ENCODE measurements at regions not wholly inside any gene's neighbourhood (a gene's known extent, or its start where the extent isn't known, plus 50 kb on each side); places are given as distances from the start of the nearest gene placed in this dataset.

- H3K4me2 ChIP-seq (ENCODE audit: low read depth, low read length) = no peak overlapping the region
- H3K4me3 ChIP-seq (ENCODE audit: low read length) = no peak overlapping the region
- no peaks in the 10 kb centered on the region for H3K9me2 ChIP-seq (replicated peaks; ENCODE audit: insufficient read depth, low read length)
- H3K27me3 ChIP-seq (replicated peaks; ENCODE audit: insufficient read depth, low read length) = no peaks in the 10 kb centered on the region
- no peaks in the 10 kb centered on the region for H3K36me3 ChIP-seq (replicated peaks; ENCODE audit: insufficient read depth, low read length)
- H3K9me3 ChIP-seq (replicated peaks; ENCODE audit: insufficient read depth, low read length) = no peaks in the 10 kb centered on the region
- H4K20me1 ChIP-seq (ENCODE audit: insufficient read depth, low read length) = no peaks in the 10 kb centered on the region
- no peak for DNase-seq
- no peaks in the 10 kb centered on the region for H3F3A ChIP-seq (ENCODE audit: insufficient read depth, low read length)
- no peak overlapping the region for H2AFZ ChIP-seq (ENCODE audit: low read length)
- H3K27ac ChIP-seq (ENCODE audit: low read length) = no peak overlapping the region
- no peaks in the 10 kb centered on the region for H3K79me2 ChIP-seq (ENCODE audit: low read length)
- TF ChIP-seq EZH2 (optimal IDR thresholded peaks at IDR 0.05; ENCODE audit: low read depth, low read length) (no peak), EZH2phosphoT487 (IDR thresholded peaks at IDR 0.05; ENCODE audit: low read length) (no peak)
- TF ChIP-seq, protein P1, sequence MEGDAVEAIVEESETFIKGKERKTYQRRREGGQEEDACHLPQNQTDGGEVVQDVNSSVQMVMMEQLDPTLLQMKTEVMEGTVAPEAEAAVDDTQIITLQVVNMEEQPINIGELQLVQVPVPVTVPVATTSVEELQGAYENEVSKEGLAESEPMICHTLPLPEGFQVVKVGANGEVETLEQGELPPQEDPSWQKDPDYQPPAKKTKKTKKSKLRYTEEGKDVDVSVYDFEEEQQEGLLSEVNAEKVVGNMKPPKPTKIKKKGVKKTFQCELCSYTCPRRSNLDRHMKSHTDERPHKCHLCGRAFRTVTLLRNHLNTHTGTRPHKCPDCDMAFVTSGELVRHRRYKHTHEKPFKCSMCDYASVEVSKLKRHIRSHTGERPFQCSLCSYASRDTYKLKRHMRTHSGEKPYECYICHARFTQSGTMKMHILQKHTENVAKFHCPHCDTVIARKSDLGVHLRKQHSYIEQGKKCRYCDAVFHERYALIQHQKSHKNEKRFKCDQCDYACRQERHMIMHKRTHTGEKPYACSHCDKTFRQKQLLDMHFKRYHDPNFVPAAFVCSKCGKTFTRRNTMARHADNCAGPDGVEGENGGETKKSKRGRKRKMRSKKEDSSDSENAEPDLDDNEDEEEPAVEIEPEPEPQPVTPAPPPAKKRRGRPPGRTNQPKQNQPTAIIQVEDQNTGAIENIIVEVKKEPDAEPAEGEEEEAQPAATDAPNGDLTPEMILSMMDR (IDR thresholded peaks at IDR 0.05; ENCODE audit: low read length) = no peak
- H3K9ac ChIP-seq (ENCODE audit: low read length) = no peak overlapping the region
- no peaks in the 10 kb centered on the region for H3K4me1 ChIP-seq (ENCODE audit: low read length)
Observed at GRCh38 chr6:168209420-168209819, 110.2 kb downstream of the DACT2 start.

DNA sequence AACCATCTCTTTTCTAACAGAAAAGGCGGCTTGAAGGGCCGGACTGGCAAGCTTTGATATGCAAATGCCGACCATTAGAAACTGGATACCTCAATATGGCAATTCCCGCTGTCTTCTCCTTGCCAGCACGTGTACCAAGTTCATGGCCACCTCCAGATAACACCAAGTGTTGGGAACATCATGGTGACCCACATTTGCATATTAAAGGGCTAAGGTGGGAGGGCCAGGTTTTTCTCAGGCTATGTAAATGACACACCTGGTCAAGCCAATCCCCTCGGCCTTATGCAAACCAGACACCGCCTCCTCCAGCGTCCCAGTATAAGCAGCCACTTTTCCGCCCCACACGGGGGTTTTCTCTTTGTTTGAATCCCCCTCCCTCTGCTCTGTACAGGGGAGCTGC is 110.7 kb downstream of the DACT2 start:
- no peaks in the 10 kb centered on the region for H3K36me3 ChIP-seq (replicated peaks; ENCODE audit: insufficient read depth, low read length)
- no peaks in the 10 kb centered on the region for H3K9me2 ChIP-seq (replicated peaks; ENCODE audit: insufficient read depth, low read length)
- H3F3A ChIP-seq (ENCODE audit: insufficient read depth, low read length) = no peaks in the 10 kb centered on the region
- no peaks in the 10 kb centered on the region for H3K27me3 ChIP-seq (replicated peaks; ENCODE audit: insufficient read depth, low read length)
- H2AFZ ChIP-seq (ENCODE audit: low read length) = no peak overlapping the region
- H3K4me3 ChIP-seq (ENCODE audit: low read length) = no peak overlapping the region
- H3K9ac ChIP-seq (ENCODE audit: low read length) = no peak overlapping the region
- H3K4me1 ChIP-seq (ENCODE audit: low read length) = no peaks in the 10 kb centered on the region
- H4K20me1 ChIP-seq (ENCODE audit: insufficient read depth, low read length) = no peaks in the 10 kb centered on the region
- H3K4me2 ChIP-seq (ENCODE audit: low read depth, low read length) = no peak overlapping the region
- no peaks in the 10 kb centered on the region for H3K79me2 ChIP-seq (ENCODE audit: low read length)
- no peak for DNase-seq
- TF ChIP-seq, protein P1 (IDR thresholded peaks at IDR 0.05; ENCODE audit: low read length) = no peak
- no peak for TF ChIP-seq EZH2 (optimal IDR thresholded peaks at IDR 0.05; ENCODE audit: low read depth, low read length)
- TF ChIP-seq EZH2phosphoT487 (IDR thresholded peaks at IDR 0.05; ENCODE audit: low read length) = no peak
- no peaks in the 10 kb centered on the region for H3K9me3 ChIP-seq (replicated peaks; ENCODE audit: insufficient read depth, low read length)
- no peak overlapping the region for H3K27ac ChIP-seq (ENCODE audit: low read length)

GRCh38 chr6:168208402-168208801 is 111.2 kb downstream of the DACT2 start:
- no peak overlapping the region for H2AFZ ChIP-seq (ENCODE audit: low read length)
- no peak overlapping the region for H3K27ac ChIP-seq (ENCODE audit: low read length)
- TF ChIP-seq, protein P1 (IDR thresholded peaks at IDR 0.05; ENCODE audit: low read length) = no peak
- TF ChIP-seq EZH2phosphoT487 (IDR thresholded peaks at IDR 0.05; ENCODE audit: low read length) = no peak
- no peak for TF ChIP-seq EZH2 (optimal IDR thresholded peaks at IDR 0.05; ENCODE audit: low read depth, low read length)
- no peak overlapping the region for H3K4me3 ChIP-seq (ENCODE audit: low read length)
- H3K27me3 ChIP-seq (replicated peaks; ENCODE audit: insufficient read depth, low read length) = no peaks in the 10 kb centered on the region
- H4K20me1 ChIP-seq (ENCODE audit: insufficient read depth, low read length) = no peaks in the 10 kb centered on the region
- H3K36me3 ChIP-seq (replicated peaks; ENCODE audit: insufficient read depth, low read length) = no peaks in the 10 kb centered on the region
- no peaks in the 10 kb centered on the region for H3K9me2 ChIP-seq (replicated peaks; ENCODE audit: insufficient read depth, low read length)
- no peaks in the 10 kb centered on the region for H3F3A ChIP-seq (ENCODE audit: insufficient read depth, low read length)
- no peaks in the 10 kb centered on the region for H3K9me3 ChIP-seq (replicated peaks; ENCODE audit: insufficient read depth, low read length)
- no peak for DNase-seq
- H3K4me1 ChIP-seq (ENCODE audit: low read length) = no peaks in the 10 kb centered on the region
- no peaks in the 10 kb centered on the region for H3K79me2 ChIP-seq (ENCODE audit: low read length)
- H3K9ac ChIP-seq (ENCODE audit: low read length) = no peak overlapping the region
- H3K4me2 ChIP-seq (ENCODE audit: low read depth, low read length) = no peak overlapping the region
